Skeletal muscle tissue (tissue), 3 donors: ENCODE measurements at regions not wholly inside any gene's neighbourhood (a gene's known extent, or its start where the extent isn't known, plus 50 kb on each side); places are given as distances from the start of the nearest gene placed in this dataset.

Experiments
- H3K27ac ChIP-seq: one replicate; pipeline ENCODE4 v1.7.0; 2013; ENCODE audit warnings: mild to moderate bottlenecking, low read depth, low read length, inconsistent platforms
- H3K27me3 ChIP-seq, 3 donors: one replicate each; pipeline ENCODE4 v1.7.0; 2013; ENCODE audit warnings: low read length in 3 of 3; ENCODE audit not compliant: control insufficient read depth in 3 of 3, insufficient read depth in 3 of 3
- H3K36me3 ChIP-seq, 3 donors: one replicate each; pipeline ENCODE4 v1.7.0; 2013; ENCODE audit warnings: low read length in 3 of 3; ENCODE audit not compliant: control insufficient read depth in 3 of 3, insufficient read depth in 3 of 3
- H3K4me1 ChIP-seq, 3 donors: one replicate each; pipeline ENCODE4 v1.7.0; 2013; ENCODE audit warnings: low read length in 3 of 3, mild to moderate bottlenecking in 3 of 3; ENCODE audit not compliant: control insufficient read depth in 3 of 3, insufficient read depth in 3 of 3
- H3K4me3 ChIP-seq, 3 donors: one replicate each; pipeline ENCODE4 v1.7.0; 2013; ENCODE audit warnings: low read length in 3 of 3
- H3K9ac ChIP-seq, 3 donors: one replicate each; pipeline ENCODE4 v1.7.0; 2013; ENCODE audit warnings: low read length in 3 of 3, mild to moderate bottlenecking in 3 of 3, moderate library complexity in 2 of 3, low read depth in 1 of 3
- H3K9me3 ChIP-seq, 3 donors: one replicate each; pipeline ENCODE4 v1.7.0; 2013; ENCODE audit warnings: low read length in 3 of 3; ENCODE audit not compliant: control insufficient read depth in 3 of 3
- donor health status: Osteomylitis.

DNA sequence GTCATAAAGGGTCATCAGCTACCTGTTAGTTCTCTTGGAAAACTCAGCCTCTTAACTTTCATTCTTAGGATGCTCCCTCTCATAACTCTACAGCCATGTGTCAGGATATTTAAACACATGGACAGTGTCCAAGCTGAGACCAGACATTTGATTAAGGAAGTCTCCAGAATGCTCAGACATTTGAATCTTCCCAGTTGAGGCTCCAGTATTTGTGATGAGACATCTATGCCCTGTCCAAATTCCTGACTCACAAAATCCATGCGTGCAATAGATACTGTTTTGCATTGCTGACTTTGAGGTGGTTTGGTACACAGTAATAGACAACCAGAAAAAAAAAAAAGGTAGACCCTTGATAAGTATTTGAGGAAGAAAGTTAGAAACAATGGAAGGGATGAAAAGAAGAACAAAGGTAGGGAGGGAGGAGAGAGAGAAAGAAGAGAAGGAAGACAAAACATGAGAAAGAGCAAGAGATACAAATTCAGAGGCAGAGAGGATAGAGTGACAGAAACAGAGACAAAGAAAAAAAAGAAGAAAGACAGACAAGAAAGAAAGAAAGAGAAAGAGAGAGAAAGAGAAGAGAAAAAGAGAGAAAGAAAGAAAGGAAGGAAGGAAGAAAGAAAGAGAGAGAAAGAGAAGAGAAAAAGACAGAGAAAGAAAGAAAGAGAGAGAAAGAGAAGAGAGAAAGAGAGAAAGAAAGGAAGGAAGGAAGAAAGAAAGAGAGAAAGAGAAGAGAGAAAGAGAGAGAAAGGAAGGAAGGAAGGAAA, 275.5 kb upstream of the PRMT6 start:
- Histone ChIP-seq H3K36me3 (no peaks in the 10 kb centered on the region), H3K27me3 (no peaks in the 10 kb centered on the region), H3K4me3 (no peak overlapping the region), H3K27ac (no peak overlapping the region), H3K9ac (no peak overlapping the region), H3K9me3 (peaks cover 0 to 2% (median 0%) of the 10 kb centered on the region in 3 donors), H3K4me1 (no peaks in the 10 kb centered on the region)

DNA sequence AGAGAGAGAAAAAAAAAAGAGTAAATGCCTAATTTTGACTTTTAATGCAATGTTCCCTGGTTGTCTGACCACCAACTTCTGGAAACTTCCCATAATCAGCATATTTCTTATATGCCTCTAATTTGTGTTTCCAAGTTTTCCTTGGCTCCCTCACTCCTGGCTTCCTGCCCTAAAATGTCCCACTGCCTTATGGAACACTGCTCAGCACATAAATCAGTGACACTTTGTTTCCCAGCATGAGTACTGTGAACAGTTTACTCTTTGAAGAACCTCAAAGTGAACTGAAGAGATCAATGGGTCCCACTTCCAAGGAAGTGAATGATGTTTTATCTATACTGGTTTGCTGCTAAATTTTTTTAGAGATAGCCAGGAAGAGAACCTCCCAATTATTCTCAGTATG, 271.3 kb upstream of the PRMT6 start:
- H3K4me3 ChIP-seq = no peak overlapping the region
- H3K9ac ChIP-seq = no peak overlapping the region
- H3K27me3 ChIP-seq = no peaks in the 10 kb centered on the region
- H3K27ac ChIP-seq = no peak overlapping the region
- no peaks in the 10 kb centered on the region for H3K4me1 ChIP-seq
- no peaks in the 10 kb centered on the region for H3K36me3 ChIP-seq
- H3K9me3 ChIP-seq = no peaks in the 10 kb centered on the region

DNA sequence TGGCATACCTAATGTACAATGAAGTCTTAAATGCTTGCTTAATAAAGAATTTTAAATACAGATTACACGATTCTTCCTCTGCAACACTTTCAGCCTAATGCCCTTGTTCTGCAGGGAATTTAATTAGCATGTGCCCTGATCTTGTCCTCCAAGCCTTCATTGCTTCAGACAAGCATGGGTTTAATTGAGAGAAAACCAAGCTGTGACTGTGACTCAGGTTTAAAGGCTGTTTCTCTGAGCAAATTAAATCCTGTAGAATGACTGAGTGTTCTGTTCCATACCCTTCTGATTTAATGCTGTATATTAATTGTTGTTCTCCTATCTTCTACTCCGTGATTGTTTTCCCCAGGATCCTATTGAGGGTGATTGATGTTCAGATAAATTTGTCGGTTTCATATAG, 269.0 kb upstream of the PRMT6 start:
- Histone ChIP-seq H3K4me3 (no peak overlapping the region), H3K9ac (no peak overlapping the region), H3K4me1 (no peaks in the 10 kb centered on the region), H3K36me3 (no peaks in the 10 kb centered on the region), H3K27me3 (no peaks in the 10 kb centered on the region), H3K27ac (no peak overlapping the region), H3K9me3 (no peaks in the 10 kb centered on the region)

DNA sequence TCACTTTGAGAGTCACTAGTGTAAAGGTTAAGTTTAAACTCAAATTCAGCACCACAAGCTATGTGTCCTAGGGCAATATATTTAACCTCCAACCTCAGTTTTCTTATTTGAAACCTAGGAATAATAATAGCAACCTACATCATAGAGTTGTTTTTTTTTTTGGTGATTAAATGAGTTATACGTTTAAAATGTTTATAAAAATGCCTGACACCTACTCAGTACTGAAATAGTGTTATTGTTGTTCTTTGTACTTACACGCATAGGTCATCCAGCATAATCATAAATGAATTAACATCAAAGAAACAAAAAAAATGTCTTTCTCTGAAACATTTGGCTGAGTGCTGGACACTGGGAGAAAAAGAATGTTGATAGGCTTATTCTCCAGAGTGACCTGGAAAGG, 266.8 kb upstream of the PRMT6 start:
- no peak overlapping the region for H3K4me3 ChIP-seq

GRCh38 chr1:106791041-106791440, 265.4 kb upstream of the PRMT6 start:
- Histone ChIP-seq H3K27ac (no peak overlapping the region), H3K36me3 (no peaks in the 10 kb centered on the region), H3K9me3 (no peaks in the 10 kb centered on the region), H3K4me1 (no peaks in the 10 kb centered on the region), H3K4me3 (no peak overlapping the region), H3K27me3 (no peaks in the 10 kb centered on the region), H3K9ac (no peak overlapping the region)

More for the DNA sequence above, 266.8 kb upstream of the PRMT6 start:
- H3K9ac ChIP-seq = no peak overlapping the region
- H3K9me3 ChIP-seq = no peaks in the 10 kb centered on the region
- no peaks in the 10 kb centered on the region for H3K36me3 ChIP-seq
- H3K27ac ChIP-seq = no peak overlapping the region
- H3K27me3 ChIP-seq = no peaks in the 10 kb centered on the region
- no peaks in the 10 kb centered on the region for H3K4me1 ChIP-seq

DNA sequence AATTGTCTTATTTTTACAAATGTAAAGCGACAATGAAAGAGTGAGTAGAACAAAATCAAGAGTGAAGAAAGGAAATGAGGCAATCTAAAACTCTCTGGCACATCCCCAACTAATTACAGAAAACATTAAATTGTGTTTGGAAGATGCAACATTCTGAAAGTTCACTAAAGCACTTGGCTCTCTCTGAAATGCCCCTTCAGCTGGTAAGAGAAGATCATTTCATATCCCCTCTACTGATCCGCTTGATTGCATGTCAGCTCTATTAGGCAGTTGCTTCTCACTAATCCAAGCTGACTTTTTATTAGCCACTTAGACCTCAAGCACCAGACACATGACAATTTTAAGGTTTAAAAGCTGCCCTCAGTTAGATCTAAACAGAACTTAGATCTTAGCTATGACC, 262.8 kb upstream of the PRMT6 start:
- Histone ChIP-seq H3K27ac (no peak overlapping the region), H3K9me3 (no peaks in the 10 kb centered on the region), H3K27me3 (no peaks in the 10 kb centered on the region), H3K4me1 (no peaks in the 10 kb centered on the region), H3K9ac (no peak overlapping the region), H3K4me3 (no peak overlapping the region), H3K36me3 (no peaks in the 10 kb centered on the region)

GRCh38 chr1:106798991-106799390, 257.5 kb upstream of the PRMT6 start:
- no peaks in the 10 kb centered on the region for H3K27me3 ChIP-seq
- H3K9ac ChIP-seq = no peak overlapping the region
- H3K27ac ChIP-seq = no peak overlapping the region
- no peaks in the 10 kb centered on the region for H3K36me3 ChIP-seq
- no peaks in the 10 kb centered on the region for H3K9me3 ChIP-seq
- H3K4me3 ChIP-seq = no peak overlapping the region
- no peaks in the 10 kb centered on the region for H3K4me1 ChIP-seq

DNA sequence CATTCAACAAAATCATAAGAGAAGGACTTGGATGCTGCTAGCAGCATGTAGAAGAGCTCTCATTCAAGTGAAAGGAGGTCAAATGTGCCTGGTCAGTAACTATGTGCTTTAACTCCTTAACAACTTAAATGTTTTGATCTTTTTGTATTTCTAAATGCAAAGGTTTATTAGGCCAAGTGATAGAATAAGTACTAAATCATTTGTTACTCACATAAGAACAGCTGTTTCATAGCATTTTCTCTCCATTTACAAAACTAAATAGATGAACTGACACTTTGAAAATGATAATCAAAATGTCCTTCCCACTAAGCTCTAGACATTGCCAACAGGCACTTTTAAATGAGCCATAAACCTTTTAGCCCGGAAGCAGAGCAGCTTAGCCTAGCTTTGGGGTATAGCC, 254.3 kb upstream of the PRMT6 start:
- no peaks in the 10 kb centered on the region for H3K27me3 ChIP-seq
- no peak overlapping the region for H3K27ac ChIP-seq
- no peak overlapping the region for H3K4me3 ChIP-seq
- no peak overlapping the region for H3K9ac ChIP-seq
- no peaks in the 10 kb centered on the region for H3K36me3 ChIP-seq
- no peaks in the 10 kb centered on the region for H3K9me3 ChIP-seq
- H3K4me1 ChIP-seq = no peaks in the 10 kb centered on the region

GRCh38 chr1:106814418-106814817, 242.1 kb upstream of the PRMT6 start:
- Histone ChIP-seq H3K4me1 (no peaks in the 10 kb centered on the region), H3K9ac (no peak overlapping the region), H3K4me3 (no peak overlapping the region), H3K27ac (no peak overlapping the region), H3K9me3 (no peaks in the 10 kb centered on the region), H3K36me3 (no peaks in the 10 kb centered on the region), H3K27me3 (no peaks in the 10 kb centered on the region)

DNA sequence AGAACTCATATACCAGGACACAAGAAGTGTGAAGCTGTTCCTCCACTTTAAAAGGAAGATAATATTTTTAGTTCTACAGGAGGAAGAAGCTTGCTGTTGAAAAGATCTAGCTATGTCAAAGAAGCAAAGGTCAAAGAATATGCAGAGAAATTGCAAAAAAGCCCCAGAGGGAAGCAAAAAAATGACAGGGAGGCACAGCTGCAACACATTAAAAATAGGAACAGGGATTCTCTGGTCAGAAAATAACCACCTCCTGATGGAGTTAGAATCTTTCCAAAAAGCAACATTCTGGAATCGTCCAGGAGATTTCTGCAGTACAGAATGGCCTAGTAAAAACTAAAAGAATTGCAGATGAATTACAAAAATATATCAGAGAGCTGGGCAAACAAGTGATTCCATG, 238.9 kb upstream of the PRMT6 start:
- no peaks in the 10 kb centered on the region for H3K27me3 ChIP-seq
- H3K27ac ChIP-seq = no peak overlapping the region
- no peaks in the 10 kb centered on the region for H3K36me3 ChIP-seq
- H3K9ac ChIP-seq = no peak overlapping the region
- no peak overlapping the region for H3K4me3 ChIP-seq
- no peaks in the 10 kb centered on the region for H3K9me3 ChIP-seq
- no peaks in the 10 kb centered on the region for H3K4me1 ChIP-seq
